Astrocyte (in vitro differentiated cells and primary cell): ENCODE measurements at regions not wholly inside any gene's neighbourhood (a gene's known extent, or its start where the extent isn't known, plus 50 kb on each side); places are given as distances from the start of the nearest gene placed in this dataset.

Experiments used
- DNase-seq: peaks from one replicate; pipeline ENCODE4 v3.0.0-alpha.2; 2010; ENCODE audit warnings: low read depth
- FAIRE-seq: peaks from 2 replicates; lab custom pipeline; 2011; peaks lifted over from hg19 to GRCh38; lab: Jason Lieb, UNC
- H2AFZ ChIP-seq: 2 replicates; pipeline ENCODE4 v1.6.0; 2012; ENCODE audit warnings: low read depth, low read length, inconsistent platforms
- H3K27ac ChIP-seq: 2 replicates; pipeline ENCODE4 v1.5.1; 2011; ENCODE audit warnings: low read depth, low read length, inconsistent platforms
- H3K27me3 ChIP-seq: 2 replicates; pipeline ENCODE4 v1.6.0; 2011; ENCODE audit warnings: low read length, inconsistent platforms; ENCODE audit not compliant: insufficient read depth
- H3K36me3 ChIP-seq: 2 replicates; pipeline ENCODE4 v1.5.1; 2011; ENCODE audit warnings: low read length, inconsistent platforms; ENCODE audit not compliant: insufficient read depth
- H3K4me1 ChIP-seq: 2 replicates; pipeline ENCODE4 v1.5.1; 2011; ENCODE audit warnings: low read length, inconsistent platforms; ENCODE audit not compliant: insufficient read depth
- H3K4me2 ChIP-seq: 2 replicates; pipeline ENCODE4 v1.6.0; 2012; ENCODE audit warnings: low read length, inconsistent platforms
- H3K4me3 ChIP-seq: 2 replicates; pipeline ENCODE4 v1.5.1; 2011; ENCODE audit warnings: low read depth, mild to moderate bottlenecking, low read length, inconsistent platforms; ENCODE audit not compliant: insufficient read depth
- H3K79me2 ChIP-seq: 2 replicates; pipeline ENCODE4 v1.6.0; 2012; ENCODE audit warnings: mild to moderate bottlenecking, low read length, inconsistent platforms; ENCODE audit not compliant: insufficient read depth
- H3K9ac ChIP-seq: 2 replicates; pipeline ENCODE4 v1.6.0; 2012; ENCODE audit warnings: mild to moderate bottlenecking, low read length, inconsistent platforms
- H3K9me3 ChIP-seq: 2 replicates; pipeline ENCODE4 v1.5.1; 2012; ENCODE audit warnings: low read depth, mild to moderate bottlenecking, low read length, inconsistent platforms; ENCODE audit not compliant: insufficient read depth
- H4K20me1 ChIP-seq: 2 replicates; pipeline ENCODE4 v1.6.0; 2012; ENCODE audit warnings: low read length, inconsistent platforms; ENCODE audit not compliant: insufficient read depth
- H3K27ac Mint-ChIP-seq: one replicate; pipeline ENCODE4 v1.8.0; 2021; ENCODE audit warnings: mild to moderate bottlenecking, mixed read lengths; ENCODE audit not compliant: unreplicated experiment
- H3K27me3 Mint-ChIP-seq: one replicate; pipeline ENCODE4 v1.8.0; 2021; ENCODE audit warnings: low read depth, mixed read lengths; ENCODE audit not compliant: unreplicated experiment
- H3K36me3 Mint-ChIP-seq: one replicate; pipeline ENCODE4 v1.8.0; 2021; ENCODE audit warnings: low read depth, mixed read lengths; ENCODE audit not compliant: unreplicated experiment
- H3K4me1 Mint-ChIP-seq: one replicate; pipeline ENCODE4 v1.8.0; 2021; ENCODE audit warnings: low read depth, mixed read lengths; ENCODE audit not compliant: unreplicated experiment
- H3K4me3 Mint-ChIP-seq: one replicate; pipeline ENCODE4 v1.8.0; 2021; ENCODE audit warnings: mild to moderate bottlenecking, moderate library complexity, mixed read lengths; ENCODE audit not compliant: unreplicated experiment
- H3K9me3 Mint-ChIP-seq: one replicate; pipeline ENCODE4 v1.8.0; 2021; ENCODE audit warnings: mild to moderate bottlenecking, mixed read lengths; ENCODE audit not compliant: unreplicated experiment
- CTCF ChIP-seq: IDR thresholded peaks from 2 replicates; pipeline ENCODE4 v1.5.1; 2011; ENCODE audit warnings: low read depth, mild to moderate bottlenecking, inconsistent platforms, low read length, moderate library complexity; ENCODE audit not compliant: insufficient read depth
- EZH2 ChIP-seq: IDR thresholded peaks from 2 replicates; pipeline ENCODE4 v1.6.1; 2012; ENCODE audit warnings: mild to moderate bottlenecking, low read length, inconsistent platforms; ENCODE audit not compliant: insufficient read depth

GRCh38 chr9:671997-672396, 169.5 kb upstream of the DMRT1 start:
- no peak overlapping the region for H3K4me3 Mint-ChIP-seq
- H3K9ac ChIP-seq, result no peak overlapping the region
- no peaks in the 10 kb centered on the region for H3K79me2 ChIP-seq
- no peaks in the 10 kb centered on the region for H3K36me3 ChIP-seq
- no peak overlapping the region for H3K27ac Mint-ChIP-seq
- peaks cover 19% of the 10 kb centered on the region for H3K4me1 Mint-ChIP-seq
- H3K27me3 ChIP-seq, result no peaks in the 10 kb centered on the region
- no peaks in the 10 kb centered on the region for H3K9me3 ChIP-seq
- FAIRE-seq (no peak), DNase-seq (no peak)
- H3K4me2 ChIP-seq, result no peak overlapping the region
- H3K36me3 Mint-ChIP-seq, result no peaks in the 10 kb centered on the region
- H3K4me1 ChIP-seq, result no peaks in the 10 kb centered on the region
- H3K27ac ChIP-seq, result no peak overlapping the region
- TF ChIP-seq EZH2, result no peak
- TF ChIP-seq CTCF, result no peak
- no peak overlapping the region for H3K4me3 ChIP-seq
- no peaks in the 10 kb centered on the region for H3K27me3 Mint-ChIP-seq
- no peaks in the 10 kb centered on the region for H4K20me1 ChIP-seq
- H3K9me3 Mint-ChIP-seq, result peaks cover 6% of the 10 kb centered on the region
- H2AFZ ChIP-seq, result no peak overlapping the region

- Mint-ChIP-seq H3K4me3 (no peak overlapping the region), H3K36me3 (no peaks in the 10 kb centered on the region), H3K9me3 (peaks cover 6% of the 10 kb centered on the region), H3K27ac (no peak overlapping the region), H3K27me3 (no peaks in the 10 kb centered on the region), H3K4me1 (peaks cover 22% of the 10 kb centered on the region)
- H3K27me3 ChIP-seq, result no peaks in the 10 kb centered on the region
- H4K20me1 ChIP-seq, result no peaks in the 10 kb centered on the region
- no peaks in the 10 kb centered on the region for H3K79me2 ChIP-seq
- peaks cover 5% of the 10 kb centered on the region for H3K4me1 ChIP-seq
- H3K36me3 ChIP-seq, result no peaks in the 10 kb centered on the region
- H3K4me2 ChIP-seq, result no peak overlapping the region
- no peak for FAIRE-seq
- H3K27ac ChIP-seq, result no peak overlapping the region
- H3K4me3 ChIP-seq, result no peak overlapping the region
- no peak for DNase-seq
- H2AFZ ChIP-seq, result no peak overlapping the region
- TF ChIP-seq EZH2 (no peak), CTCF (no peak)
- no peaks in the 10 kb centered on the region for H3K9me3 ChIP-seq
- H3K9ac ChIP-seq, result no peak overlapping the region
These were observed 168.6 kb upstream of the DMRT1 start for GRCh38 chr9:672851-673250.

GRCh38 chr9:673264-673965, 168.1 kb upstream of the DMRT1 start:
- no peak overlapping the region for H2AFZ ChIP-seq
- peaks cover 5% of the 10 kb centered on the region for H3K9me3 Mint-ChIP-seq
- H3K27ac Mint-ChIP-seq, result no peak overlapping the region
- no peak overlapping the region for H3K27ac ChIP-seq
- DNase-seq, result no peak
- H3K27me3 Mint-ChIP-seq, result no peaks in the 10 kb centered on the region
- no peak overlapping the region for H3K4me3 ChIP-seq
- H3K79me2 ChIP-seq, result no peaks in the 10 kb centered on the region
- peaks cover 22% of the 10 kb centered on the region for H3K4me1 Mint-ChIP-seq
- TF ChIP-seq CTCF (no peak), EZH2 (no peak)
- FAIRE-seq, result no peak
- H3K9ac ChIP-seq, result no peak overlapping the region
- peaks cover 8% of the 10 kb centered on the region for H3K4me1 ChIP-seq
- no peak overlapping the region for H3K4me3 Mint-ChIP-seq
- no peaks in the 10 kb centered on the region for H3K36me3 ChIP-seq
- no peaks in the 10 kb centered on the region for H3K9me3 ChIP-seq
- no peaks in the 10 kb centered on the region for H4K20me1 ChIP-seq
- H3K27me3 ChIP-seq, result no peaks in the 10 kb centered on the region
- no peaks in the 10 kb centered on the region for H3K36me3 Mint-ChIP-seq
- no peak overlapping the region for H3K4me2 ChIP-seq
